ENCODE measurements at regions not wholly inside any gene's neighbourhood (a gene's known extent, or its start where the extent isn't known, plus 50 kb on each side); places are given as distances from the start of the nearest gene placed in this dataset.
"Not testable (repeated sequence)": the region's sequence is repeated elsewhere in the genome, so short reads cannot be mapped to it uniquely, and the experiment has no call there.

- DNase-seq (ENCODE audit: extremely low read depth in 1 of 11, low read depth in 9 of 11, low spot score in 4 of 11), result no peak
Measured at GRCh38 chr17:71202449-71202848, 918.4 kb upstream of the SOX9 start.

GRCh38 chr17:71203953-71204352 lies 916.9 kb upstream of the SOX9 start:
- no peak for DNase-seq (ENCODE audit: extremely low read depth in 1 of 11, low read depth in 9 of 11, low spot score in 4 of 11)

DNA sequence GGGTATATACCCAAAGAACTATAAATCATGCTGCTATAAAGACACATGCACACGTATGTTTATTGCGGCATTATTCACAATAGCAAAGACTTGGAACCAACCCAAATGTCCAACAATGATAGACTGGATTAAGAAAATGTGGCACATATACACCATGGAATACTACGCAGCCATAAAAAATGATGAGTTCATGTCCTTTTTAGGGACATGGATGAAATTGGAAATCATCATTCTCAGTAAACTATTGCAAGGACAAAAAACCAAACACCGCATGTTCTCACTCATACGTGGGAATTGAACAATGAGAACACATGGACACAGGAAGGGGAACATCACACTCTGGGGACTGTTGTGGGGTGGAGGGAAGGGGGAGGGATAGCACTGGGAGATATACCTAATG lies 914.9 kb upstream of the SOX9 start:
- DNase-seq (ENCODE audit: extremely low read depth in 1 of 11, low read depth in 9 of 11, low spot score in 4 of 11), result not testable (repeated sequence)

GRCh38 chr17:71208111-71208704 lies 912.6 kb upstream of the SOX9 start:
- no peak for DNase-seq (ENCODE audit: extremely low read depth in 1 of 11, low read depth in 9 of 11, low spot score in 4 of 11)

DNA sequence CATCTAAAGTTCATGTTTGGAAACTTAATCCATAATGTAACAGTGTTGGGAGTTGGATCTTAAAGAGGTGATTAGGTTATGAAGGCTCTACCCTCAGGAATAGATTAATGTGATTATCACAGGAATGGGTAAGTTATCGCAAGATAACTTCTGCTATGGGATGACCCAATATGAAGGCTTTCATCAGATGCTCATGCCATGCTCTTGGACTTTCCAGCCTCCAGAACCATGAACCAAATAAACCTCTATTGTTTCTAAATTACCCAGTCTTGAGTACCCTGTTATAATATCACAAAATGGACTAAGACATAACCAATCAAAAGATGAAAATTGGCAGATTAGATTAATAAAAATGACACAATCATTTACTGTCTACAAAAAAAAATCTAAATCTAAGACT lies 906.9 kb upstream of the SOX9 start:
- no peak for DNase-seq (ENCODE audit: extremely low read depth in 1 of 11, low read depth in 9 of 11, low spot score in 4 of 11)

DNA sequence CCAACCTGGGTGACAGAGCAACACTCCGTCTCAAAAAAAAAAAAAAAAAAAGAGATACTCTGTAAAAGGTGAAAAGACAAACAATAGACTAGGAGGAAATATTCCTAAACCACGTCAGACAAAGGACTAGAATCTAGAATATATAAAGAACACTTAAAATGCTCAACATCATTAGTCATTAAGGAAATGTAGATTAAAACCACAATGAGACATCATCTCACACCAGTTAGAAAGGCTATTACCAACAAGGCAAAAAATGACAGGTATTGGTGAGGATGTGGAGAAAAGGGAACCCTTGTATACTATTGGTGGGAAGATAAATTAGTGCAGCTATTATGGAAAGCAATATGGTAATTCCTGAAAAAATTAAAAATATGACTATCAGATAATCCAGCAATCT lies 903.1 kb upstream of the SOX9 start:
- DNase-seq (ENCODE audit: extremely low read depth in 1 of 11, low read depth in 9 of 11, low spot score in 4 of 11), result no peak

GRCh38 chr17:71224824-71225575 lies 895.8 kb upstream of the SOX9 start:
- no peak for DNase-seq (ENCODE audit: extremely low read depth in 1 of 11, low read depth in 9 of 11, low spot score in 4 of 11)

DNA sequence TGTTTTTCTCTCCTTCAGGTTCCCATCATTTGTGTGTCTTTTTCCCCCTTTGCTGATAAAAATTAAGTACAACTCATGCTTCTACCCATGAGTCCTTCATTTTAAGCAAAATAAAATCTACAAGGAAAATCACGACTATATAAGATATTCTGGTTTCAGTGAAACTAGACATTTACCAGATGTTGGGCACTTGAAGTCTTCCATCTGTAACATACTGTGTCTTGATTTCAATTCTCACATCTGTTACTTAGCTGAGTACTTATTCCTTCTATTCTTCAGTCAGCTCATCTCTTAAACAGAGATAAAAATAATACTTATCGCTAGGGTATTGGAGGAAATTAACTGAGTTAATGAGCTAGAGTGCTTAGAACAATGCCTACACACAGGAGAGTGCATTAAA lies 893.0 kb upstream of the SOX9 start:
- DNase-seq (ENCODE audit: extremely low read depth in 1 of 11, low read depth in 9 of 11, low spot score in 4 of 11), result no peak

DNA sequence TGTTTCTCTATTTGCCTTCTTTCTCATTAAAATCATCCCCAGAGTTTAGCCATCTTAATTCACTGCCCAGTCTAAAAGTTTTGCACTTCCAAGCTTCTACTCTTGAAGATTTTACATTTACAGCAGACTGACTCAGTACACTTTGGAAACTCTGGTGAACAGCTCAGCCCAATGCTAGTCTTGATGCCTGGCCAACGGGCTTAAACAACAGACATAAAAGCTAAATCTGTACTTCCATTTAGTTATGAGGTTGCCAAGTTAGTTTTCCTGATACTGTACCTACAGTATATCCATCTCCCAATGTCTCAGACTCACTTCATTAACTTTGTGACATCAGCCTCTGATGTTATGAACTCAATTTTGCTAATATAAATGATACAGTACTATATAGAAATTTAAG lies 891.8 kb upstream of the SOX9 start:
- no peak for DNase-seq (ENCODE audit: extremely low read depth in 1 of 11, low read depth in 9 of 11, low spot score in 4 of 11)

GRCh38 chr17:71232801-71233559 lies 887.8 kb upstream of the SOX9 start:
- no peak for DNase-seq (ENCODE audit: extremely low read depth in 1 of 11, low read depth in 9 of 11, low spot score in 4 of 11)

DNA sequence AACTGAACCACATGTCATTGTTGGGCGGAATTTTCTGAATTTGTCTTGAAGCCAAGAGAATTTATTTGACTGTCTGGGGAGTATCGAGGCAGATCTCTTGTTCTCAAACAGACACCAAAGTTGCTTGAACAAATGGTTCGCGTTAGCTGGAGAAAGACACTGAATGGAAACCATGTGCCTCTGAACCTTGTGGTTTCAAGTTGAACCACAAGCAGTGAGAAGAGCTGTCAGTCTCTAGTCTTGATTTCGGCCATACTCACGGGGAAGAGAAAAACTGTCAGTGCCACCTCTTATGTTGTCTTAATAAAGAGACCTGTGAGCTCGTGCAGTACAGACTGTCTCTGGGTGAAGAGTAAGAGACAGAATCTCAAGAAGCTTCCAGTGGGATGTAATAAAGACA lies 886.5 kb upstream of the SOX9 start:
- DNase-seq (ENCODE audit: extremely low read depth in 1 of 11, low read depth in 9 of 11, low spot score in 4 of 11), result no peak

- no peak for DNase-seq (ENCODE audit: extremely low read depth in 1 of 11, low read depth in 9 of 11, low spot score in 4 of 11)
Measured at GRCh38 chr17:71237903-71238538, 882.8 kb upstream of the SOX9 start.

DNA sequence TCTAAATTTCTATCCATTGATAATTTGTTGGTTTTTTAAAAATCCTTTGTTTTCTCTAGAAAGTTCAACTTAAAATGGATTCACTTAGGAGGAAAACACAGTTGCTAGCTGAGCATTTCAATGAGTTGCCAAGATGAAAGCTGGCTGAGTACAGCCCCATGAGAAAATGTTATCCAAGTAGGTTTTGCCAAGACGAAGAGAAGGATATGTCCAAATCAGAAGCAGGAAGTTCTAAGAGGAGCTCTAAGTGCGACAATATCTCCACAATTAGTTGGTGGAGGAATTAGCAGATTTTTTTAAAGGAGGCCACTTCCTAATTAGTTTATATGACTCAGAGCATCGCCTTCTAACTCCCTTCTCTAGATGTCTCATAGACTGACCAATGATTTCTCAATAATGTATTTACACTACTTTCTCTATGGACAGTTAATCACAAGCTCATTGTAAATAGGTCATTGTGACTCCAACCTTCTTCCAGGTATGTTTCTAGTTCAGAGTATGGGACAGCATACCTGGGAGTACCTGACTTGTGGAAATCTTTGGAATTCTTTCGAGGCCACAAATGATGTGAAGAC lies 873.3 kb upstream of the SOX9 start:
- DNase-seq (ENCODE audit: extremely low read depth in 1 of 11, low read depth in 9 of 11, low spot score in 4 of 11), result no peak

GRCh38 chr17:71251276-71251675 lies 869.5 kb upstream of the SOX9 start:
- DNase-seq (ENCODE audit: extremely low read depth in 1 of 11, low read depth in 9 of 11, low spot score in 4 of 11), result no peak

- no peak for DNase-seq (ENCODE audit: extremely low read depth in 1 of 11, low read depth in 9 of 11, low spot score in 4 of 11)
Measured at GRCh38 chr17:71251951-71252350, 868.9 kb upstream of the SOX9 start.

DNA sequence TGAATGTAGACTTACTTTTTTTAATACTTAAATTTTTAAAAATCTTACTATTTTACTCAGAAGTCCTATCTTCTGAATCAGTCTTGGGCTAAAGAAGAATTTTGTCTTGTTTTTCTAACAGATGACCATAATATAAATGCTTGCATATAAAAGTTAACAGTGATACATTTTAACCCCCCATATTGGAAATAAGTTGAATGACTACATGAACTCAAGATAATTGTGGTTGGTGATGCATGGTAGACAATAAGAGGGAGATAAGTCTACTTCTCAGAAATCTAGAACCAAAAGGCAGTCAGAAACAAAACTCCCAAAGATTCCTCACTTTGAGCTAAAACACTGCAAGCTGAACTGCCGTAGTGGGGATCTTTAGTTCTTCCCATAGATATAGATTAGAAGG lies 868.4 kb upstream of the SOX9 start:
- DNase-seq (ENCODE audit: extremely low read depth in 1 of 11, low read depth in 9 of 11, low spot score in 4 of 11), result no peak

- DNase-seq (ENCODE audit: extremely low read depth in 1 of 11, low read depth in 9 of 11, low spot score in 4 of 11), result no peak
Measured at GRCh38 chr17:71257096-71257495, 863.7 kb upstream of the SOX9 start.

DNA sequence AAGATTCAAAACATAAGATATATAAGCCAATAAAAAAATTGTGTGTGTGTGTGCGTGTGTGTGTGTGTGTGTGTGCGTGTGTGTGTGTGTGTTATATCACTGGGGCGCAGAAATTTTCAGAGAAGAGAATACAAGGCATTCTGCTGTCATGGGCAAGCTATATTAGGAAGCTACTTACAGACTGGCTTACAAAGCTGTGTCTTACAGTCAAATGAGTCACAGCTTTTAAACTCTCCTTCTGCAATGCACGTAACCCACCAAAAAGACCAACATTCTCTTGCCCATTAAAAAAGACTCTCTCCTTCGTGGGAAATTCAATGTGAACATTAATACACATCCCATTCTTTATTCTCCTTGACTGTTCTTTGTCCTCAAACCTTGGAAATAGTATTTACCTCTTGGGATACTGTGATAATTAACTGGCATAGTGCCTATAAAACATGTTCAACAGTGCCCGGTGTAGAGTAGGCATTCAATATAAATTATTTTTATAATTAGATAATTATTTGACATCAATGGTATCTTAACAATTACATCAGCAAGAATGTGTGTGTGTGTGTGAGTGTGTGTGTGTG lies 860.4 kb upstream of the SOX9 start:
- no peak for DNase-seq (ENCODE audit: extremely low read depth in 1 of 11, low read depth in 9 of 11, low spot score in 4 of 11)

- no peak for DNase-seq (ENCODE audit: extremely low read depth in 1 of 11, low read depth in 9 of 11, low spot score in 4 of 11)
Measured at GRCh38 chr17:71262586-71262985, 858.2 kb upstream of the SOX9 start.

All from renal cortex interstitium (tissue), 11 donors.